ENCODE measurements at regions not wholly inside any gene's neighbourhood (a gene's known extent, or its start where the extent isn't known, plus 50 kb on each side); places are given as distances from the start of the nearest gene placed in this dataset.

DNA sequence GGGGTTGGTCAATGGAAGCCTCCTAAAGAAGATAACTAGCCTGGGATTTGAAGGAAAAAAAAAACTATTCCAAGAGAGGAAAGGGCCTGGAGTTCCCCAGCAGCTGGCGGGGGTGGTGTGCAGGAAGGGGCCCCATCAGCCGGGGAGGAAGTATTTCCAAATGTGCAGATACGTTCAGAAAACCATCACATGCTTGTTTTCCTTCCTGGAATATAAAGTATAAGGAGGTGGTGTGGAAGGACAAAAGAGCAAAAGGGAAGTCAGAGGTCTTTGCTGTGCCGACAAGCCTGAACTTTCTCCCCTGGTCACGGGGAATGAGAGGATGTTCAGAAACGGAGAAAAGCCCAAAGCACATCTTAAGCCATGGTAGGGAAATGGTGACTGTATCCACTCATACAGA lies 72.0 kb upstream of the BACE2 start:
- FAIRE-seq: no peak
- H2BK20ac ChIP-seq (ENCODE audit: low read length): no peak overlapping the region
- 87% methylated on average over 6 of the region's 6 CpGs; no CpG with 5 or more reads in 1 of the 2 experiments for WGBS, 2 experiments (ENCODE audit: extremely low coverage in 1 of 2, insufficient coverage in 1 of 2, insufficient read length in 1 of 2, insufficient replicate concordance in 2 of 2, low coverage in 1 of 2, low lambda C conversion rate in 2 of 2, missing lambda C conversion rate in 1 of 2)
- H3K79me2 ChIP-seq (ENCODE audit: control insufficient read depth in 1 of 2, insufficient read depth in 2 of 2, low read length in 2 of 2): no peaks in the 10 kb centered on the region
- no peak overlapping the region for H3K18ac ChIP-seq (ENCODE audit: extremely low read depth, low read length)
- H3K27ac ChIP-seq (ENCODE audit: low read depth, low read length): no peak overlapping the region
- no peaks in the 10 kb centered on the region for H3K79me1 ChIP-seq (ENCODE audit: low read depth, low read length)
- H3K56ac ChIP-seq (replicated peaks; ENCODE audit: insufficient read length, low read depth, low read length): no peak overlapping the region
- no peaks in the 10 kb centered on the region; a peak in 1 of 7 replicates for H3K27me3 ChIP-seq (replicated peaks in 1 of 4; ENCODE audit: control insufficient read depth in 3 of 4, extremely low read depth in 1 of 4, insufficient read depth in 3 of 4, low read length in 3 of 4)
- no peak overlapping the region for H3K4me2 ChIP-seq (ENCODE audit: insufficient read depth in 1 of 2, low read depth in 2 of 2, low read length in 2 of 2)
- H3K4me1 ChIP-seq (replicated peaks in 1 of 4; ENCODE audit: control insufficient read depth in 3 of 4, insufficient read depth in 4 of 4, low read length in 3 of 4): no peaks in the 10 kb centered on the region; a peak in 1 of 7 replicates
- H3K14ac ChIP-seq (ENCODE audit: insufficient read length): no peak overlapping the region
- no peak overlapping the region for H4K5ac ChIP-seq (ENCODE audit: insufficient read length, low read depth, low read length)
- H4K20me1 ChIP-seq (replicated peaks in 1 of 2; ENCODE audit: control insufficient read depth in 1 of 2, insufficient read depth in 2 of 2, low read length in 2 of 2): no peaks in the 10 kb centered on the region
- H3K9me3 ChIP-seq (ENCODE audit: insufficient read depth in 2 of 2, low read depth in 1 of 2, low read length in 1 of 2): no peaks in the 10 kb centered on the region; a peak in 1 of 4 replicates
- no peak for TF ChIP-seq EZH2 (IDR thresholded peaks at IDR 0.05; ENCODE audit: low read depth, low read length, severe bottlenecking)
- no peaks in the 10 kb centered on the region for H3K36me3 ChIP-seq (ENCODE audit: control insufficient read depth in 2 of 4, insufficient read depth in 4 of 4, low read length in 3 of 4)
- no peak overlapping the region for H2BK15ac ChIP-seq (ENCODE audit: low read length)
- no peak overlapping the region for H2AK5ac ChIP-seq (ENCODE audit: low read depth, low read length)
- no peak overlapping the region for H2BK120ac ChIP-seq (replicated peaks; ENCODE audit: low read depth, low read length)
- H3K4me3 ChIP-seq (ENCODE audit: extremely low read depth in 1 of 4, insufficient read depth in 2 of 4, low read depth in 3 of 4, low read length in 4 of 4): no peak overlapping the region
- H3K23me2 ChIP-seq (ENCODE audit: low read depth, low read length): no peaks in the 10 kb centered on the region
- H4K91ac ChIP-seq (replicated peaks; ENCODE audit: insufficient read length, low read length): no peak overlapping the region
- no peak for DNase-seq (ENCODE audit: low read depth in 1 of 2, low spot score in 2 of 2)
- ChIA-PET CTCF (ENCODE audit: partially characterized antibody) (interaction anchor here (1.3 kb wide), 1 partner anchor 38 kb away, joined by 5 read pairs; no protein-coding TSS in a partner anchor), POLR2A (ENCODE audit: partially characterized antibody) (no interaction called here)
- no peak overlapping the region for H2BK5ac ChIP-seq (ENCODE audit: low read depth, low read length)
- no peak overlapping the region for H2AFZ ChIP-seq (ENCODE audit: low read length)
- H2BK12ac ChIP-seq (ENCODE audit: low read depth, low read length): no peak overlapping the region
- no peak overlapping the region for H3K9ac ChIP-seq (replicated peaks in 1 of 4; ENCODE audit: extremely low read depth in 1 of 4, low read depth in 3 of 4, low read length in 3 of 4)
- H3K23ac ChIP-seq (ENCODE audit: insufficient read length): no peak overlapping the region
- H3K4ac ChIP-seq (replicated peaks; ENCODE audit: insufficient read length, low read depth, low read length): no peak overlapping the region
- H4K8ac ChIP-seq (ENCODE audit: extremely low read depth, insufficient read depth, low read length): no peak overlapping the region

Measured in H1 (cell line).